T47D (cell line): ENCODE measurements at regions not wholly inside any gene's neighbourhood (a gene's known extent, or its start where the extent isn't known, plus 50 kb on each side); places are given as distances from the start of the nearest gene placed in this dataset.
A peak's percentile ranks its signal among the peaks of the same experiment; 100 is the strongest.

ENCODE experiments used
- DNase-seq, 2 experiments: peaks; one replicate each; pipeline versions ENCODE4 v3.0.0 to v3.0.0-alpha.2; 2011 to 2012; ENCODE audit warnings: low read depth in 1 of 2, low spot score in 1 of 2
- JUND ChIP-seq: IDR thresholded peaks from 2 replicates; pipeline ENCODE4 v1.6.1; 2012; ENCODE audit warnings: low read depth
- in situ Hi-C: cut with HindIII; loops from 2 replicates; pipeline ENCODE4 v1.10.0; 2016; ENCODE audit warnings: low sequenced_read_pairs, low pct_unique_long_range_greater_than_20kb

GRCh38 chr6:90431576-90431975, 134.9 kb upstream of the BACH2 start:
- no peak for TF ChIP-seq JUND
- no peak for DNase-seq
- in situ Hi-C loops = no loop called here

DNA sequence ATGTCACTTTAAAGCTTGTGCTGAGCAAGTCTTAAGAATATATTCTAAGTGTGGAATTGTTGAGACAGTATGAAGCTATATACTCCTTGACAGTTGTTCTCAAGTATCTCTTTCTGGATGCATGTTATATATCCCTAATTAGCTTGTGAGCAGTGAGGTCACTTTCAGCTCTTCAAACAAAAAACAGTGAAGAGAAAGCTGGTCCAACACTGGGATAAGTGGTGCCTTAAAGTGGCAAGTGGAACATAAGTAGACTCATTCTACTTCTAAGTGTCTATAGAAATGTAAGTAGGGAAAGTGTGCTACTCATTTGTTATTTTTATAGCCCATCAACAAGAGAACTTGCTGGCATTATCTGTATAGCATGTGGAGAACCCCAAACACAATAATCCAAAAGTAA, 133.1 kb upstream of the BACH2 start:
- in situ Hi-C loops = no loop called here
- DNase-seq = peak in 1 of 2 experiments; percentile 21
- no peak for TF ChIP-seq JUND

DNA sequence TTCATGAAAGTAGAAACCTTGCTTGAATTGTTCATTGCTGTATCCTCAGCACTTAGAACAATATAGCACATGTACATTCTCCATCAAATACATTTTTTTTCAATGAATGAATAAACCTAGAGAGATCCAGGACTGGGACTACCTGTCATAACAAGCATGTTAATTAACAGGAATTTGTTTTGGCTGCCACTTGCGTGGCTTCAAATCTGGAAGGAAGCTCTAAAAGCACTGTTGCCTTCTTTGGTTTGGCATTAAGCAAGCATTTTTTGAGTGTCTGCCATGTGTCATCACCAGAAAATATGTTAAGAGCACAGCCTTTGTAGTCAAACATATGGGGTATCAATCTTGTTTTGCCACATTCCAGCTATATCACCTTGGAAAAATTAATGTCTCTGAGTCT, 131.9 kb upstream of the BACH2 start:
- in situ Hi-C loops = no loop called here
- DNase-seq = peak in 1 of 2 experiments; percentile 44
- no peak for TF ChIP-seq JUND

DNA sequence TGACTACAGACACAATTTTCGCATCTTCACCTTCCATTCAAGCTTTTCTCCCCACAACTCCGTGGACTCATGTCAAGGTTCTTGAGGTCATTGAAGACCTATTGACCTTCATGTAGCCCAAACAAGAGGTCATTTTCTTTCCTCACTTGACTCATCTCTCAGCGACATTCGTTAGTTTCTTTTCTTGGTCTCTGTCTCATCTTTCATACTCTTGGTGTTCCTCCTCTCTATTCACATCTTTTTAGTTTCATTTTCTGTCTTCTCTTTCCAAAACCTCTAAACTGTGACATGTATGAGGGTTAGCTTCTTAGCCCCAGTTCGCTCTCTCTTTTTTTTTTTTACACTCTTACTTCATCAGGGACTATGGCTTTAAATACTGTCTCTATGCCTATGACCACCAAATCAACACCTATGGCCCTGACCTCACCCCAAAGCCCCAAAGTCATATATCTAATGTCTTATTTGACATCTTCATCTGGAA, 128.6 kb upstream of the BACH2 start:
- TF ChIP-seq JUND = no peak
- no peak for DNase-seq
- in situ Hi-C loops = no loop called here

- no peak for DNase-seq
- in situ Hi-C loops = no loop called here
- TF ChIP-seq JUND = no peak
Measured at GRCh38 chr6:90424580-90424979, 127.9 kb upstream of the BACH2 start.

DNA sequence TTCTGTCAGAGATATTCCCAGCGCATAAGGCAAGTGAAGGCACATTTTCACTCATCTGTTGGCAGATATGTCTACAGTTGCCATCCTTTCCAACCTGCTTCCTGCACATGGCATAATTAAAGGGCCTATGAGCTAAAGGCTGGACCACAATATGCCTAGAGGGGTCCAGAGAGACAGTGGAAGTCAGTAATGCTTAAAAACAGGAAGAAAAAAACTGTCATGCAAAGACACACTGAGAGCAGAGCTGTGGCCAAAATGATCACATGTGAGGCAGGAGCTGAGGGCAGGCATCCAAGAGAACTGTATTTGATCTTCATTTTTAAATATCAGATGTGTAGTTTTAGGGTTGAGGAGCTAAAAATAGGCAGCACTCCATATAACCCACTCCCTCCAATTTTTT, 125.0 kb upstream of the BACH2 start:
- no peak for DNase-seq
- TF ChIP-seq JUND = no peak
- in situ Hi-C loops = no loop called here

- no peak for DNase-seq
- in situ Hi-C loops = no loop called here
- no peak for TF ChIP-seq JUND
Measured at GRCh38 chr6:90420500-90420899, 123.9 kb upstream of the BACH2 start.

- TF ChIP-seq JUND = no peak
- in situ Hi-C loops = no loop called here
- DNase-seq = no peak
Measured at GRCh38 chr6:90417385-90417784, 120.7 kb upstream of the BACH2 start.

- no peak for TF ChIP-seq JUND
- in situ Hi-C loops = no loop called here
Measured at GRCh38 chr6:90416322-90416721, 119.7 kb upstream of the BACH2 start.

GRCh38 chr6:90415178-90415577, 118.5 kb upstream of the BACH2 start:
- in situ Hi-C loops = no loop called here
- TF ChIP-seq JUND = no peak
- DNase-seq = no peak

More at GRCh38 chr6:90416322-90416721, 119.7 kb upstream of the BACH2 start:
- DNase-seq = no peak

- TF ChIP-seq JUND = no peak
- in situ Hi-C loops = no loop called here
- no peak for DNase-seq
Measured at GRCh38 chr6:90414352-90414751, 117.7 kb upstream of the BACH2 start.

GRCh38 chr6:90413867-90414266, 117.2 kb upstream of the BACH2 start:
- DNase-seq = no peak
- no peak for TF ChIP-seq JUND
- in situ Hi-C loops = no loop called here

GRCh38 chr6:90413396-90413795, 116.8 kb upstream of the BACH2 start:
- no peak for DNase-seq
- in situ Hi-C loops = no loop called here
- TF ChIP-seq JUND = no peak
